ENCODE measurements at regions not wholly inside any gene's neighbourhood (a gene's known extent, or its start where the extent isn't known, plus 50 kb on each side); places are given as distances from the start of the nearest gene placed in this dataset.

GRCh38 chr10:60623627-60624026 is 154.7 kb upstream of the CDK1 start:
- no peak for TF ChIP-seq CTCF (IDR thresholded peaks at IDR 0.05)
- no peak for TF ChIP-seq POLR2A (IDR thresholded peaks at IDR 0.05)

Data from lower leg skin (tissue), 3 donors.